Stimulated activated CD8-positive, alpha-beta memory T cell treated with anti-CD3 and anti-CD28 coated beads, Interleukin-15, amount 100 ng/mL, for 1 hour (primary cell): ENCODE measurements at regions not wholly inside any gene's neighbourhood (a gene's known extent, or its start where the extent isn't known, plus 50 kb on each side); places are given as distances from the start of the nearest gene placed in this dataset.
A peak's percentile ranks its signal among the peaks of the same experiment; 100 is the strongest.
"Not testable (repeated sequence)": the region's sequence is repeated elsewhere in the genome, so short reads cannot be mapped to it uniquely, and the experiment has no call there.

Experiments used
- DNase-seq: peaks from one replicate; pipeline ENCODE4 v3.0.0-alpha.2; 2020; ENCODE audit warnings: low read depth

DNA sequence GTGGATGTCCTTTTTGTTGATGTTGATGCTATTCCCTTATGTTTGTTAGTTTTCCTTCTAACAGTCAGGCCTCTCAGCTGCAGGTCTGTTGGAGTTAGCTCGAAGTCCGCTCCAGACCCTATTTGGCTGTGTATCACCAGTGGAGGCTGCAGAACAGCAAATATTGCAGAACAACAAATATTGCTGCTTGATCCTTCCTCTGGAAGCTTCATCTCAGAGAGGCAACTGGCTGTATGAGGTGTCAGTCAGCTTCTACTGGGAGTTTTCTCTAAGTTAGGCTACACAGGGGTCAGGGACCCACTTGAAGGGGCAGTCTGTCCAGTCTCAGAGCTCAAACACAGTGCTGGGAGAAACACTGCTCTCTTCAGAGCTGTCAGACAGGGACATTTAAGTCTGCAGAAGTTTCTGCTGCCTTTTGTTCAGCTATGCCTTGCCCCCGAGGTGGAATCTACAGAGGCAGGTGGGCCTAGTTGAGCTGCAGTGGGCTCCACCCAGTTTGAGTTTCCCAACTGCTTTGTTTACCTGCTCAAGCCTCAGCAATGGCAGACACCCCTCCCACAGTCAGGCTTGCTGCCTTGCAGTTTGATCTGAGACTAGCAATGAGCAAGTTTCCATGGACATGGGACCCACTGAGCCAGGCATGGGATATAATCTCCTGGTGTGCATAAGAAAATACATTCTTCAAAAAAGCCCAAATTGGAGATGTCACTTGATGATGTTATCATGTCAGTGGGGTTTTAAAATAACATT lies 99.5 kb downstream of the KDM5D start:
- DNase-seq: no peak

- DNase-seq: no peak
These were observed 106.7 kb downstream of the KDM5D start for GRCh38 chrY:19637651-19638347.

DNA sequence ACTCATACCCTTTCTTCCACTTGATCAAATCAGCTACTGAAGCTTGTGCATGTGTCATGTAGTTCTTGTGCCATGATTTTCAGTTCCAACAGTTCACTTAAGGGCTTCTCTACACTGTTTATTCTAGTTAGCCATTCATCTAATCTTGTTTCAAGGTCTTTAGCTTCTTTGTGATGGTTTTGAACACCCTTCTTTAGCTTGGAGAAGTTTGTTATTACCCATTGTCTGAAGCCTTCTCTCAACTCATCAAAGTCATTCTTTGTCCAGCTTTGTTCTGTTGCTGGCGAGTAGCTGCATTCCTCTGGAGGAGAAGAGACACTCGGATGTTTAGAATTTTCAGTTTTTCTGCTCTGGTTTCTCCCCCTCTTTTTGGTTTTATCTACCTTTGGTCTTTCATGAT lies 115.6 kb downstream of the KDM5D start:
- no peak for DNase-seq

GRCh38 chrY:19622392-19622791 lies 122.1 kb downstream of the KDM5D start:
- no peak for DNase-seq

DNA sequence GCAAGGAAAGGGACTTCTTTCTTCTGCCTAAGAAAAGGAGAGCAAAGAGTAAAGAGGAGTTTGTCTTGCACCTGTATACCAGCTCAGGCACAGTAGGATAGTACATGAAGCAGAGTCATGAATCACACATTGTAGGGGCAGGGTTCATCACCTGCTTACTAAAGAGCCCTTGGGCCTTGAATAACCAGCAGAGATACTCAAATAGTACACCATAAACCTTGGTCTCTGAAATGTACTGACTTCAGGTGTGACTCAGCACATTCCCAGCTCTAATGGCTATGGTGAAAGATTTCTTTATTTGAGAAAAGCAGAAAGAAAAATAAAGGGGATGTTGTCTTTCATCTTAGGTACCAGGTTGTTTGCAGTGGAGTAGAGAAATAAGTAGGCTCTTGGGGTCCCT lies 122.8 kb downstream of the KDM5D start:
- no peak for DNase-seq

GRCh38 chrY:19601113-19601512 lies 143.4 kb downstream of the KDM5D start:
- DNase-seq: no peak

- DNase-seq: no peak
These were observed 143.8 kb downstream of the KDM5D start for GRCh38 chrY:19600711-19601110.

DNA sequence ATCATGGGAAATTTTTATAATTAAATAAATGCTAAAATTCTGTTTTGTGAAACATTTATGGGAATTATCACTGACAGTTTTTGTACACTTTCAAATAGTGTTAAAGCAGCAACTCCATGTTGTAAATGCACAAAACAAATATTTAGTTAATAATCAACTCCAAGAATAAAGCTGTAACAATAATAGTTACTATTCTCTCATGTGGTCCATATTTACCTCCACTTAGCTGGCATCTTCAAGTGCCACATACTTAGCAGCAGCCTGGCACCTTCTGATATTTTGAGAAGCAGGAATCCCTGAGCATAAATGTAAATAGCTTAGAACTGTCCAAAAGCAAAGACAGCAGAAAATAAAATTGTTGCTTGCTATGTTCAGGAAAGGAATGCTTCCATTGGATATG lies 154.3 kb downstream of the KDM5D start:
- DNase-seq: no peak

DNA sequence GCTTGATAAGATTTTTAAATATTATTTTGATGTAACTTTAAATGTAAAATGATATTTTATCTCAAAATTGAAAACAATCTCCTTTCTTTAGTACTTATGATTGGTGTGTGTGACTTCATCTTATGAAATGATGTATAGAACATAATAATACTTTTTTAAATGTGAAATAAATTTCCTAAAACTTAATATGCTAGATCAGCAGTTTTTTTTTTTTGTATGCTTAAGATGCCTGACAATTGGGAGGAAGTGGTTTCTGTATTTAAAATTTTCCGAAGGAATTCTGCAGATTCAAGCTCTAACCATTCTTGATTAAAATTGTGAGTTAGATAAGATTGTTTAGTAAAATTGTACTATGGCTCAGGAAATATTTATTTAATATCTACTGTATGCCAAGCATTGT lies 154.9 kb downstream of the KDM5D start:
- DNase-seq: no peak

DNA sequence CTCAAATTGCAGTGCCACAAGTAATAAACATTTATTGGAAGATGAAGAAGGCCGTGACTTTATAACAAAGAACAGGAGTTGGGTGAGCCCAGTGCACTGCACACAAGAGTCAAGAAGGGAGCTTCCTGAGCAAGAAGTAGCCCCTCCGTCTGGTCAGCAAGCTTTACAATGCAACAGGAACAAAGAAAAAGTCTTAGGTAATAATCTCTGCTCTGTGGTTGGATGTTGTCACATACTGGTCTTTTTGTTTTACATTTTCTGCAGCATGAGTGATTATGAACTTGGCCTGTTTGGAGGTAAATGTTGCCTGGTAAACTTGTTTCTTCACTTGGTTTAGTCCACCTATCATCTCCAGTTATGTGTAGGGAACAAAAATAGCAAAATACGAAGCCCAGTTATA lies 157.2 kb downstream of the KDM5D start:
- no peak for DNase-seq

DNA sequence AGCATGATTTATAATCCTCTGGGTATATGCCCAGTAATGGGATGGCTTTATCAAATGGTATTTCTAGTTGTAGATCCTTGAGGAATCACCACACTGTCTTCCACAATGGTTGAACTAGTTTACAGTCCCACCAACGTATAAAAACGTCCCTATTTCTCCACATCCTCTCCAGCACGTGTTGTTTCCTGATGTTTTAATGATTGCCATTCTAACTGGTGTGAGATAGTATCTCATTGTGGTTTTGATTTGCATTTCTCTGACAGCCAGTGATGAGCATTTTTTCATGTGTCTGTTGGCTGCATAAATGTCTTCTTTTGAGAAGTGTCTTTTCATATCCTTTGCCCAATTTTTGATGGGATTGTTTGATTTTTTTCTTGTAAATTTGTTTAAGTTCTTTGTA lies 163.5 kb downstream of the KDM5D start:
- DNase-seq: not testable (repeated sequence)

- no peak for DNase-seq
These were observed 166.1 kb downstream of the KDM5D start for GRCh38 chrY:19578281-19578874.

DNA sequence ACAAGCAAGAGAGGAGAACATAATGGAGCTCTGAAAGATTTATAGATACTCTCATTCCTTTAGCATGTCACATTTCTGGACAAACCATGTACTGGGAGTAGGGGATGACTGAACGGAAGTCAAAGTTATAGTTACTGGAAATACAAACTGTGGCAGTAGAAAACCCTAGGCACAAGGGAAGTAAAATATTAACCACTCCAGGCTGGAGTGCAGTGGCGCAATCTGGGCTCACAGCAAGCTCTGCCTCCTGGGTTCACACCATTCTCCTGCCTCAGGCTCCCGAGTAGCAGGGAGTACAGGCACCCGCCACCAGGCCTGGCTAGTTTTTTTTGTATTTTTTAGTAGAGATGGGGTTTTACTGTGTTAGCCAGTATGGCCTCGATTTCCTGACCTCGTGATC lies 167.3 kb downstream of the KDM5D start:
- DNase-seq: no peak

DNA sequence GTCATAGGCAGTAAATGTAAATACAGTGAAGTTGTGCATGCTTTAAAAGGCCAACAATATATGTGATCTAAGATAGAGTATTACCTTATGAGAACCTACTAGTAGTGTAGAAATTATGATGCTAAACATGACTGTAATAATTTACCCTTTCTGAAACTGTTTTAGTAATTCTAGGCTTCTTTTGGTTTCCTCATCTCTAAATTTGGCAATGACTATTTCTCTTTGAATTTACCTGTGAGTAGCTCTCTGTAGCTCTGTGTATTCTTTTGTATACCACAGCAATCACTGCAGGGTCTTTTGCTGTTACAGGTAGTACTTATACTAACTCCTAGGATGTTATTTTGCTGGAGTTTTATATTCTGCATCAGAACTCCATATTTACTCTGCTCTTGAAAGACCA lies 169.6 kb downstream of the KDM5D start:
- DNase-seq: no peak

DNA sequence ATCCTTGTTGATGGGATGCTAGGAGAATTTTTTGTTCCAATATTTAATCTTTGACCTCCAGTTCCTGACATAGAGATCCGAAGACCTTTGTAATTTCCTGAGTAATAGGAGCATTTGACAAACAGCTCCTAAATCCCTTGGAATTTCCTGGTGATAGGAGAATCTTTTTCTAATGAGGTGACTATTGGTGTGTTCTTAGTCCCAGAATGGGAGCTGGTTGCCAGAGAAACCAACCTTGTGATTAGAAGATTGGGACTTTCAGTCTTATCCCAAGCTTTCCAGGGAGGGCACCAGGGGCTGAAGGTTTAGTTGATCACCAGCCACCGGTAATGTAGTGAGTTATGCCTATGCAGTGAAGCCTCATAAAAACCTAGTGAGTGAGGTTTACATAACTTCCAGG lies 170.9 kb downstream of the KDM5D start:
- DNase-seq: no peak

DNA sequence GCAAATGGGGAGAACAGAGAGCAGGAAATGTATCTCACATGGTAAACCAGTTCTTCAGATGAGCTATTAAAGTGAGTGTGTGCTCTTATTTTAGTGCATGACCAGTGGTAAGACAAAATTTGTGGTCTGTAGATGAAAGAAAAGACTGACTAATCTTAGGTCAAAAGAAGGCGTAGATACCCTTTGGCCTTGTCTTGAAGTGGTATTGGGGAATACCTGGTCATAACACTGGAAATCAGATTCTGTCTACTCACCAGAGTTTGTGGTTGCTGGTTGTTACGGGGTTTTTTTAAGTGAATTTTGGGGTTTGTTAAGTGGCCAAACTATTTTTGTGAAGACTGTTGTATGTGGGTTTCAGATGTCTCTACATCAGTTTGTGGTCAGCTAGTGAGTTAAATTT lies 173.5 kb downstream of the KDM5D start:
- DNase-seq: no peak

- DNase-seq: no peak
These were observed 176.6 kb downstream of the KDM5D start for GRCh38 chrY:19567943-19568342.

GRCh38 chrY:19567051-19567921 lies 177.2 kb downstream of the KDM5D start:
- peak; percentile 58 for DNase-seq

- DNase-seq: no peak
These were observed 185.4 kb downstream of the KDM5D start for GRCh38 chrY:19559161-19559560.

GRCh38 chrY:19549671-19550466 lies 194.7 kb downstream of the KDM5D start:
- no peak for DNase-seq

DNA sequence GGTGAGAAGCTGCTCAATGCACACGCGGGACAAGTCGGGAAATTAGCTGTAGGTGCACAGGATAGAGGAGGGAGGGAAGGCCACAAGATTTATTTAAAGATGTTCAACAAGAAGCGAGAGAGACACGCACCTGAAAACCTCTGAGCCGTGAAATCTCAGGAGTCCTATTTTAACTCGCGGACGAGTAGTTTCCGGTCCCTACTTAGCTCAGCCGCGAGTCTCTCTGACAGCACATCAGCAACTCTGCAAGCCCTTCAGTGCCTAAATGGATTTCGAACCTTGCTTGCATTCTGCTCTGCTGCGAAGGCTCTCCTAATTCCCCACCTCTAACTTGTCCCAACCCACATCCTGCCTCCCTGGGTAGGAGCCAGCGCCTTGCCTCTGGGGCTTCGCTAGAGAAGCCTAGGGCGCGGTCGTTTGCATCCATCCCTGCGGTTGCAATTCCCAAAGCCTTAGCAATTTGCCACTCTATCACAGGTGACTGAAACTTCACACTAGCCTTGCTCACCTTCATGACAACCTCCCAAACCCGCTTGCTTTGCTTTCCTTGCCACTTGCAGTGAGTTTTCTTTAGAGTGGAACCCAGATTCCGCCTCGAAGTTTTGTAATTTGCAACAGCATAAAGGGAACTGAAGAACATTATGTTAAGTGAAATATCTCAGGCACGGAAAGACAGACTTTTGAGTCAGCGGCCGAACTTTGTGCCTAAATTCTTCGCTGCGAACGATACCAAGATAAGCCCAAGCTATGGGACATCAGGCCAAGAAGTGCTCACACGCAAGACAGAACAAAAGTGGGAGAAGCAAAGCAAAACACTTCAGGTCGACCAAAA lies 202.8 kb downstream of the KDM5D start:
- DNase-seq: no peak
